Right lobe of liver (tissue), 4 donors: ENCODE measurements at regions not wholly inside any gene's neighbourhood (a gene's known extent, or its start where the extent isn't known, plus 50 kb on each side); places are given as distances from the start of the nearest gene placed in this dataset.

ENCODE experiments used
- POLR2A ChIP-seq: fragments of 450-650 bp; IDR thresholded peaks from one replicate; pipeline ENCODE4 v1.6.1; 2017; ENCODE audit warnings: antibody characterized with exemption, mild to moderate bottlenecking
- TF ChIP-seq, protein P1 (sequence below), 4 donors: fragments of 200-600 bp in 3 of 4; fragments of 450-650 bp in 1 of 4; IDR thresholded peaks; one replicate each; pipeline versions ENCODE4 v1.5.1 to v1.8.0; 2016 to 2022; ENCODE audit warnings: antibody characterized with exemption in 4 of 4, mild to moderate bottlenecking in 2 of 4
- donor health status: DM: no; HTN: no; CAD: no.
- donor health status: DM: no; HTN: no; CAD: no.
- donor health status: DM: no; HTN: yes; CAD: no.

DNA sequence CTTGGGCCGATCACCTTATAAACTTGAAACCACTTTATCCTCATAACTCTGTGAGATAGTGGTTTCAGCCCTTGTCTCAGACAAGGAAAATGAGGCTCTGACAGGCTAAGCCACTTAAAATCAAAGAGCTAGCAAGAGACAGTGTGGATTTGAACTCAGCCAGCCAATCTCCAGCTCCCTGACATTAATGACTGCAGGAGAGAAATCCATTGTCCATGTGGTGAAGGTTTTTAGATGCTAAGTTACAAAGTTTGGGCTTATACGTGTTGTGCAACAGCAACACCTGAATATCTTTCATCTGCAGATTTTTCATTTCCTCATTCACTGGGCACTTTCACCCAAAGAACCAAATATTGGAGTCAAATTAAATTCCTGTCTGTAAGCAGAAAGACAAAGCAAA, 501.3 kb downstream of the GRIN2A start:
- TF ChIP-seq, protein P1, sequence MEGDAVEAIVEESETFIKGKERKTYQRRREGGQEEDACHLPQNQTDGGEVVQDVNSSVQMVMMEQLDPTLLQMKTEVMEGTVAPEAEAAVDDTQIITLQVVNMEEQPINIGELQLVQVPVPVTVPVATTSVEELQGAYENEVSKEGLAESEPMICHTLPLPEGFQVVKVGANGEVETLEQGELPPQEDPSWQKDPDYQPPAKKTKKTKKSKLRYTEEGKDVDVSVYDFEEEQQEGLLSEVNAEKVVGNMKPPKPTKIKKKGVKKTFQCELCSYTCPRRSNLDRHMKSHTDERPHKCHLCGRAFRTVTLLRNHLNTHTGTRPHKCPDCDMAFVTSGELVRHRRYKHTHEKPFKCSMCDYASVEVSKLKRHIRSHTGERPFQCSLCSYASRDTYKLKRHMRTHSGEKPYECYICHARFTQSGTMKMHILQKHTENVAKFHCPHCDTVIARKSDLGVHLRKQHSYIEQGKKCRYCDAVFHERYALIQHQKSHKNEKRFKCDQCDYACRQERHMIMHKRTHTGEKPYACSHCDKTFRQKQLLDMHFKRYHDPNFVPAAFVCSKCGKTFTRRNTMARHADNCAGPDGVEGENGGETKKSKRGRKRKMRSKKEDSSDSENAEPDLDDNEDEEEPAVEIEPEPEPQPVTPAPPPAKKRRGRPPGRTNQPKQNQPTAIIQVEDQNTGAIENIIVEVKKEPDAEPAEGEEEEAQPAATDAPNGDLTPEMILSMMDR (IDR thresholded peaks at IDR 0.05): no peak
- TF ChIP-seq POLR2A: no peak
